ENCODE measurements at regions not wholly inside any gene's neighbourhood (a gene's known extent, or its start where the extent isn't known, plus 50 kb on each side); places are given as distances from the start of the nearest gene placed in this dataset.

DNA sequence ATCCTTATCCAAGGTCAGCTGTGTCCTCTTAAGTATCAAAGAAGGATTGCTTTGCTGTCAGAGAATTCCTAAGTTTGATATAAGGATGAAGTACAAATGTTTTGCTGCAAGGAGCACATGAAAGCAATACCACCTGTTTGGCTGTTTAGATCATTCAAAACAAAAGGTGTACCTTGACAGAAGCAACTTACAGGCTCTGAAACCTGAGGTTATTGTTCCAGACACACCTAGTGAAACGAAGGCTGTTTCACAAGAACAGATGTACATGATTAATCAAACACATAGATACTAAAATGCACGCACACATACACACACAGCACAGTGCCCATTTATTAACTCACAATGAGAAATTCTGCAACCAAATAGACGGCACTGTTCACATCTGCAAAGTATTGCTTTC is 166.2 kb downstream of the RBM43 start:
- TF ChIP-seq, protein P1, sequence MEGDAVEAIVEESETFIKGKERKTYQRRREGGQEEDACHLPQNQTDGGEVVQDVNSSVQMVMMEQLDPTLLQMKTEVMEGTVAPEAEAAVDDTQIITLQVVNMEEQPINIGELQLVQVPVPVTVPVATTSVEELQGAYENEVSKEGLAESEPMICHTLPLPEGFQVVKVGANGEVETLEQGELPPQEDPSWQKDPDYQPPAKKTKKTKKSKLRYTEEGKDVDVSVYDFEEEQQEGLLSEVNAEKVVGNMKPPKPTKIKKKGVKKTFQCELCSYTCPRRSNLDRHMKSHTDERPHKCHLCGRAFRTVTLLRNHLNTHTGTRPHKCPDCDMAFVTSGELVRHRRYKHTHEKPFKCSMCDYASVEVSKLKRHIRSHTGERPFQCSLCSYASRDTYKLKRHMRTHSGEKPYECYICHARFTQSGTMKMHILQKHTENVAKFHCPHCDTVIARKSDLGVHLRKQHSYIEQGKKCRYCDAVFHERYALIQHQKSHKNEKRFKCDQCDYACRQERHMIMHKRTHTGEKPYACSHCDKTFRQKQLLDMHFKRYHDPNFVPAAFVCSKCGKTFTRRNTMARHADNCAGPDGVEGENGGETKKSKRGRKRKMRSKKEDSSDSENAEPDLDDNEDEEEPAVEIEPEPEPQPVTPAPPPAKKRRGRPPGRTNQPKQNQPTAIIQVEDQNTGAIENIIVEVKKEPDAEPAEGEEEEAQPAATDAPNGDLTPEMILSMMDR (conservative IDR thresholded peaks at IDR 0.05; ENCODE audit: low read depth, low read length) = no peak
- no peak overlapping the region for H3K4me3 ChIP-seq (ENCODE audit: low read depth, low read length)
- DNase-seq (ENCODE audit: low read depth) = no peak

DNA sequence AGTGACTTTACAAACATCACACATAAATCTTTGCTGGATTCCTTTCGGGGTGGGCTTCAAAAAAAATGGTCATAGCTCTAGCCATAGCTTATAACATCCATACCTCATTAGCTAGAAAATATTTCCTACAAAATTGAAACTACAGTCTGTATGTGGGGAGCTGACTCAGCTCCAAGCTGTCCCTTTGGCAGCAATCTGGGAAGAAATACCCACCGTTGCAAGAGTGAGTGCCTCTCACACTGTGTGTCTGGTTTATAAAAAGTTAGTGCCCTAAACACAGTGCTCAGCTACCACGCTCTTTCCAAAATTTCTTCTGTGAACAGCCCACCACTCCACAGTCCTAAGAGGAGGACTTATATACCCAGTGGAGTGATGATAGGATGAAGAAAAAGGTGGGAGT is 170.1 kb downstream of the RBM43 start:
- TF ChIP-seq, protein P1 (conservative IDR thresholded peaks at IDR 0.05; ENCODE audit: low read depth, low read length) = no peak
- H3K4me3 ChIP-seq (ENCODE audit: low read depth, low read length) = no peak overlapping the region
- DNase-seq (ENCODE audit: low read depth) = no peak

DNA sequence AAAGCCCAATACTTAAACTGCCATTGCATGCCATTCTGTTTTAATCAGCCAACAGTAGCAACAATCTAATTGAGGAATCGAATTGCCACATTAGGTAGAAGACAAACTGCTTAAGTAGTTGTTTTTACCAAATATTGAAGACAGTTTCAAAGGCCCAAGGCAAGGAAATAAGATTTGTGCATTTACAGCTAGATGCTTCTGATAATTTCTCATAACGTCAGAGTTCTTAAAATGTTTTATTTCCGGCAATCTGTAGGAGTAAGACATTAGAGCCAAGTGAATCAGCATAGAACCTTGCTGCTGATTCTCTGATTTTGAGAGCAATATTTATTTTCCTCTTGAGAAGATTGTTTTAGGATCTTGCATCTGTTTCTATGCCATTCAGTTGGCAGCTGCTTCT is 174.3 kb downstream of the RBM43 start:
- TF ChIP-seq, protein P1 (conservative IDR thresholded peaks at IDR 0.05; ENCODE audit: low read depth, low read length) = no peak
- H3K4me3 ChIP-seq (ENCODE audit: low read depth, low read length) = no peak overlapping the region
- DNase-seq (ENCODE audit: low read depth) = no peak

DNA sequence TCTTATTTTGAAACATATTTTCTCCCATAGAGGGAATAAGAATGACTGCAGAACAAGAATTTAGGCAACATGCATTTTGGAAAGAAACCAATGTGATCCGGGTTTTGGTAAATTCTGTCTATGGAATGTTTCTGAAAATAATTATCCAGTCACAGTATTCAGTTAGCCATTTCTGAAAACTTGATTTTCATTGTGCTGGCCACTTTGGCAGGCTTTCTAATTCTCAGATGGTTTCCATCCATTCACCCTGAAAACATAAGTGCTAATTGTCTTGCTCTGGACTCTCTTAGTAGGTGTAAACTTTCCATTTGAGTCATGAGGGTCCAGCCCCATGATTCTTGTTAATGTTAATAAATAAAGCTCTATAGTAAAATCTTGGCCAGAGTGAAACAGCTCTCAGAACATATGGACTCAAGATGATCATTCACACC is 176.5 kb downstream of the RBM43 start:
- TF ChIP-seq, protein P1 (conservative IDR thresholded peaks at IDR 0.05; ENCODE audit: low read depth, low read length) = no peak
- H3K4me3 ChIP-seq (ENCODE audit: low read depth, low read length) = no peak overlapping the region
- DNase-seq (ENCODE audit: low read depth) = no peak

DNA sequence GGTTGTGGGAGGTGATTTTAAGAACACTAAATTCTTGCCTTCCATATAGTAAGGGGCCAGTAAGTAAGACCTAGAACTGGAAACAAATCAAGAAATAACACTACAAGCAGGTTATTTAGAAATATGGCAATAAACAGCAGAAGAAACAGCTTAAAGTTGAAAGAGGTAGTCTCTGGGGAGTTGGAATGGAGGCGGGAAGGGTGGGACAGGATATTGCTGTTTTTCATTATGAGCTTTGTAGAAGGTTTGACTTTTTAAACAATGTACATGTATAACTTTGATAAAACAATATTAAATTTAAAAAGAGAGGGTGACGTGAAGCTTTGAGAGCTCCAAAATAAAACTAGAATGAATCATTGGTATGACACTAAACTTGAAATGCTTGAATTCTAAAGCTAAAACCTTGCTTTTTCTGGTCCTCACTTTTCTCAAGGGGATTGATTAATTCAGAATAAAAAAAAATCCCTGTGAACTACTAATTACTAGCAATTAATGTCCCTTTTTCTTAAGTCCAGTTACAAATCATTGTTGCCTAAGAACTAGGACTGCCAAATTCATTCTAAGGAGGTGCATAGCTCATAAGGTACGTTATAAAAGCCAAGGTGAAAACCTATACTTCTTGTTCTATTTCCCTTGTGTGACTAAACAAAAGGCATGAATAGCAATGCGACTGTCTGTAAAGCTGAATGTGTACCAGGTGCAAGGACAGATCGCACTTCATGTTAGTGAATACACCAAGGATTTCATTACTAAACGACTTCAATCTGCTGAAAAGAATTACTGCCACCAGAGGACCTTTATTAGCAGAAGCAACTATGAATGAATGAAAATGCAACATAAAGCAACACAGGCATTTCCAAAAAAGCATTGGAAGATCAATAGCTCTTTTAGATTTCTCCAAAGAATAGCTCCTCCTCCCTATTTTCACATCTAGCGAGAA is 177.5 kb downstream of the RBM43 start:
- H3K4me3 ChIP-seq (ENCODE audit: low read depth, low read length) = no peak overlapping the region
- DNase-seq (ENCODE audit: low read depth) = no peak
- TF ChIP-seq, protein P1 (conservative IDR thresholded peaks at IDR 0.05; ENCODE audit: low read depth, low read length) = no peak

DNA sequence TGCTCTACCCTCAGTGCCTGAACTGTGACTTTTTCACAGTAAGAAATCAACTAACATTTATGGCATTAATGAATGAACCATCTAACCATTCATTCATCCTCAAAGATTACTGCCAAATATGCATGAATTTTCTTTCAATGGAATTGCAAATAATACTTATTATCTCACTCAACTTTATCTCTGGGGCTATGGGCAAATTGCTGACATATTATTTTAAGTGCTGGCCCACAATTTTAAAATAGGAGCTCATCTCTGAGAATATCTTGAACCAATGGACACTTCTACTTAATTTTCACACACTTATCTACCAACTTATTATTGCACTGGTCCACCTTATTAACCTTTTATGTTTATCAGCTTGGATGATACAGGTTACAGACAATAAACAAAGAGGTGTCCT is 182.8 kb downstream of the RBM43 start:
- DNase-seq (ENCODE audit: low read depth) = no peak
- TF ChIP-seq, protein P1 (conservative IDR thresholded peaks at IDR 0.05; ENCODE audit: low read depth, low read length) = no peak
- H3K4me3 ChIP-seq (ENCODE audit: low read depth, low read length) = no peak overlapping the region

DNA sequence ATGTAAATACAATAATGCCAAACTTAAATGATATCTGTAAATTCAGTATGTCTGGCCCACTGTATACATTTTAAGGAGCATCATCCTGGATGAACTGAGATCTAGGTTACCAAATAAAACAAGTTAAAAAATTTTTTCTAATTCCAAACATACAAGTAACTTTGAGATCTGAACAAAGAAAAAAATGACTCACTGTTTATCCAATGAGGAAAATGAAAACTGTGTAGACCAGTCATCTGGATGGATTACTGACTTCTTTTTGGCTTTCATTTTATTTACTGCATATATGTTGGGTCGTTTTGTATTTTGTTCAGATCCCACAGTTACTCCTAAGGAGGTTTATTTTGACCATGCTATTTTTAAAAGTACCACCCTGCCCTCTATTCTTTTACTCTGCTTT is 189.8 kb downstream of the RBM43 start:
- DNase-seq (ENCODE audit: low read depth) = no peak
- TF ChIP-seq, protein P1 (conservative IDR thresholded peaks at IDR 0.05; ENCODE audit: low read depth, low read length) = no peak
- H3K4me3 ChIP-seq (ENCODE audit: low read depth, low read length) = no peak overlapping the region
